ENCODE measurements at regions not wholly inside any gene's neighbourhood (a gene's known extent, or its start where the extent isn't known, plus 50 kb on each side); places are given as distances from the start of the nearest gene placed in this dataset.

- POLR2A ChIA-PET: no interaction called here
- peaks cover 0 to 1% (median 0%) of the 10 kb centered on the region in 5 experiments for H3K27me3 ChIP-seq (replicated peaks in 2 of 5; ENCODE audit: control insufficient read depth in 4 of 5, insufficient read depth in 5 of 5, low read length in 4 of 5)
- CTCF ChIA-PET: no interaction called here
- H3K27ac ChIP-seq (ENCODE audit: insufficient read depth in 1 of 2, low read depth in 1 of 2, low read length in 2 of 2, poor library complexity in 1 of 2, severe bottlenecking in 2 of 2): no peak overlapping the region
- WGBS (ENCODE audit: insufficient coverage): 14% methylated on average over 1 of the region's 3 CpGs
- no peak for DNase-seq
- H3K36me3 ChIP-seq (ENCODE audit: control insufficient read depth in 4 of 4, insufficient read depth in 4 of 4, low read length in 3 of 4): no peaks in the 10 kb centered on the region
- no peak overlapping the region for H3K4me3 ChIP-seq (ENCODE audit: control insufficient read depth in 1 of 7, extremely low read depth in 1 of 7, insufficient read depth in 4 of 7, low read depth in 2 of 7, low read length in 6 of 7)
- H3K4me1 ChIP-seq (ENCODE audit: control extremely low read depth in 1 of 4, control insufficient read depth in 4 of 4, insufficient read depth in 4 of 4, low read length in 3 of 4): no peaks in the 10 kb centered on the region
- no peaks in the 10 kb centered on the region for H3K9me3 ChIP-seq (ENCODE audit: control extremely low read depth in 1 of 5, control insufficient read depth in 4 of 5, insufficient read depth in 2 of 5, low read depth in 1 of 5, low read length in 4 of 5)
Observed at GRCh38 chr14:54135804-54136280, 179.2 kb upstream of the BMP4 start.

DNA sequence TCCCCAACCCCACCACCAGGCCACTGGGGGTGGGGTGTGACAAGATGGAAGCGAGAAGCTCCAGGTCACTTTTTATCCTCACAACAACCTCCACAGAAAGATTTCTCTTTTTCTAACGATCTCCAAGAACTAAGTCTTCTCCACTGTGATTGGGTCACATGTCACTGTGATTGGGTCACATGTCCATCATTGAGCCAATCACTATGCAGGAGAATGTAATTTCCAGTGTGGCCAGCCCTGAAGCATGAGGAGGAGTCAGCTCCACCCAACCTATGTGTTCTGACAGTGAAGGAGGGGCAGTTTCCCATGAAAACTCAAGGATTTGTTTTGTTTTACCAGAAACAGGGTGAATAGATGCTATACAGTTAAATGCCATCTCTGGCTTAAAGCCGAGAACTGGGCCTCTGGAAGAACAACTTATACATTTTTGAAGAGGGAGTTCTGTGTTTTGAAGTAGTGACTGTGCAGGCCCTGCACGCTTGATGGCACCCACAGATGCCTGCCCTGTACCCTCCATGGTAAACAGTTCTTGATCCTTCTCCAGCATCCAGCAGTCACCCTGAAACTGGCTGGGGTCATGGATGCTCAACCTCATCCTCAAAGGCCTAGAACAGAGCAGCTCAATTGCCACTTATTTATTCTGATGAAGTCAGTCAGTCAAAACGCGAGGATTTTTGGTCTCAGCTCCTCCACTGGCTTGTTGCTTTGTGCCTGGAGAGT lies 180.4 kb upstream of the BMP4 start:
- no peak overlapping the region for H3K27ac ChIP-seq (ENCODE audit: insufficient read depth in 1 of 2, low read depth in 1 of 2, low read length in 2 of 2, poor library complexity in 1 of 2, severe bottlenecking in 2 of 2)
- WGBS (ENCODE audit: insufficient coverage): 71% methylated on average over 4 of the region's 6 CpGs
- H3K4me3 ChIP-seq (ENCODE audit: control insufficient read depth in 1 of 7, extremely low read depth in 1 of 7, insufficient read depth in 4 of 7, low read depth in 2 of 7, low read length in 6 of 7): no peak overlapping the region
- DNase-seq: no peak
- H3K9me3 ChIP-seq (ENCODE audit: control extremely low read depth in 1 of 5, control insufficient read depth in 4 of 5, insufficient read depth in 2 of 5, low read depth in 1 of 5, low read length in 4 of 5): no peaks in the 10 kb centered on the region
- H3K4me1 ChIP-seq (ENCODE audit: control extremely low read depth in 1 of 4, control insufficient read depth in 4 of 4, insufficient read depth in 4 of 4, low read length in 3 of 4): no peaks in the 10 kb centered on the region
- no peaks in the 10 kb centered on the region for H3K36me3 ChIP-seq (ENCODE audit: control insufficient read depth in 4 of 4, insufficient read depth in 4 of 4, low read length in 3 of 4)
- CTCF ChIA-PET: no interaction called here
- H3K27me3 ChIP-seq (replicated peaks in 2 of 5; ENCODE audit: control insufficient read depth in 4 of 5, insufficient read depth in 5 of 5, low read length in 4 of 5): peaks cover 0 to 1% (median 0%) of the 10 kb centered on the region in 5 experiments
- POLR2A ChIA-PET: no interaction called here

DNA sequence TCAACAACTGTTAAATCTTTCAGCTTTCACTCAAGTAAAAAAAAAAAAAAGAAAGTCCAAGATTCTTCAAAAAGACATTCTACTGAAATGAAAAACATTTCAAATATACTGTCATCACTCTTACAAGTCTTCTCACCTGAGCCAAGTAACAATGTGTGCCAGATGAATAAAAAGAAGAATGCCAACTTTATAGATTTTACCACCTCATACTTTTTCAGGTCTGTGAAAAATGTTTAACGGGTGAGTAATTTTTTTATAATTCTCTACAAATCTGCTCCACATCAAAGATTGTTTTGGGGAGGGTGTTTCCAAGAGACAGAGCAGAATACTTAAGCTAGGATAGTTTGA lies 181.0 kb upstream of the BMP4 start:
- Histone ChIP-seq H3K9me3 (ENCODE audit: control extremely low read depth in 1 of 5, control insufficient read depth in 4 of 5, insufficient read depth in 2 of 5, low read depth in 1 of 5, low read length in 4 of 5) (no peaks in the 10 kb centered on the region), H3K4me3 (ENCODE audit: control insufficient read depth in 1 of 7, extremely low read depth in 1 of 7, insufficient read depth in 4 of 7, low read depth in 2 of 7, low read length in 6 of 7) (no peak overlapping the region), H3K36me3 (ENCODE audit: control insufficient read depth in 4 of 4, insufficient read depth in 4 of 4, low read length in 3 of 4) (no peaks in the 10 kb centered on the region), H3K27me3 (replicated peaks in 2 of 5; ENCODE audit: control insufficient read depth in 4 of 5, insufficient read depth in 5 of 5, low read length in 4 of 5) (peaks cover 0 to 1% (median 0%) of the 10 kb centered on the region in 5 experiments), H3K27ac (ENCODE audit: insufficient read depth in 1 of 2, low read depth in 1 of 2, low read length in 2 of 2, poor library complexity in 1 of 2, severe bottlenecking in 2 of 2) (no peak overlapping the region), H3K4me1 (ENCODE audit: control extremely low read depth in 1 of 4, control insufficient read depth in 4 of 4, insufficient read depth in 4 of 4, low read length in 3 of 4) (no peaks in the 10 kb centered on the region)
- ChIA-PET POLR2A (no interaction called here), CTCF (no interaction called here)
- DNase-seq: no peak
- WGBS (ENCODE audit: insufficient coverage): no CpG with 5 or more reads among the region's 1 CpG

DNA sequence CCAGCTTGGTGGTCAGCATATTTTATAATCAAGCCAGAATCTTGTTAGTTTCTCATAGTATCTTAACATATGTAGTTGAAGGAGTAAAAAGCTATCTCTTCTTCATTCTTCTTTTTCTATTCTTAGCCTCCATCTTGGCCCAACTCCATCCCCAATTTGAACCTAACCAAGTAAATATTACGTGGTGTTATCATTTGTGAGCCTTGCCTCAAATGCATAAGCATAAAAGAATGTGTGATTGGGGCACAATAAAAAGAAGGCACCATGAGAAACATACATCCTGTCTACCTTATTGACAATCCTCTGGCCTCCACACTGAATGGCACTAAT lies 181.4 kb upstream of the BMP4 start:
- H3K4me1 ChIP-seq (ENCODE audit: control extremely low read depth in 1 of 4, control insufficient read depth in 4 of 4, insufficient read depth in 4 of 4, low read length in 3 of 4): no peaks in the 10 kb centered on the region
- peaks cover 0 to 1% (median 0%) of the 10 kb centered on the region in 5 experiments for H3K27me3 ChIP-seq (replicated peaks in 2 of 5; ENCODE audit: control insufficient read depth in 4 of 5, insufficient read depth in 5 of 5, low read length in 4 of 5)
- WGBS (ENCODE audit: insufficient coverage): no CpG with 5 or more reads among the region's 1 CpG
- no peak overlapping the region for H3K27ac ChIP-seq (ENCODE audit: insufficient read depth in 1 of 2, low read depth in 1 of 2, low read length in 2 of 2, poor library complexity in 1 of 2, severe bottlenecking in 2 of 2)
- no peak for DNase-seq
- ChIA-PET POLR2A (no interaction called here), CTCF (no interaction called here)
- H3K4me3 ChIP-seq (ENCODE audit: control insufficient read depth in 1 of 7, extremely low read depth in 1 of 7, insufficient read depth in 4 of 7, low read depth in 2 of 7, low read length in 6 of 7): no peak overlapping the region
- H3K36me3 ChIP-seq (ENCODE audit: control insufficient read depth in 4 of 4, insufficient read depth in 4 of 4, low read length in 3 of 4): no peaks in the 10 kb centered on the region
- H3K9me3 ChIP-seq (ENCODE audit: control extremely low read depth in 1 of 5, control insufficient read depth in 4 of 5, insufficient read depth in 2 of 5, low read depth in 1 of 5, low read length in 4 of 5): no peaks in the 10 kb centered on the region

- CTCF ChIA-PET: no interaction called here
- POLR2A ChIA-PET: no interaction called here
- H3K4me3 ChIP-seq (ENCODE audit: control insufficient read depth in 1 of 7, extremely low read depth in 1 of 7, insufficient read depth in 4 of 7, low read depth in 2 of 7, low read length in 6 of 7): no peak overlapping the region
- no peaks in the 10 kb centered on the region for H3K9me3 ChIP-seq (ENCODE audit: control extremely low read depth in 1 of 5, control insufficient read depth in 4 of 5, insufficient read depth in 2 of 5, low read depth in 1 of 5, low read length in 4 of 5)
- no peak overlapping the region for H3K27ac ChIP-seq (ENCODE audit: insufficient read depth in 1 of 2, low read depth in 1 of 2, low read length in 2 of 2, poor library complexity in 1 of 2, severe bottlenecking in 2 of 2)
- H3K4me1 ChIP-seq (ENCODE audit: control extremely low read depth in 1 of 4, control insufficient read depth in 4 of 4, insufficient read depth in 4 of 4, low read length in 3 of 4): no peaks in the 10 kb centered on the region
- no peaks in the 10 kb centered on the region for H3K36me3 ChIP-seq (ENCODE audit: control insufficient read depth in 4 of 4, insufficient read depth in 4 of 4, low read length in 3 of 4)
- DNase-seq: no peak
- H3K27me3 ChIP-seq (replicated peaks in 2 of 5; ENCODE audit: control insufficient read depth in 4 of 5, insufficient read depth in 5 of 5, low read length in 4 of 5): peaks cover 0 to 2% (median 0%) of the 10 kb centered on the region in 5 experiments
- 67% methylated on average over 1 of the region's 2 CpGs for WGBS (ENCODE audit: insufficient coverage)
Observed at GRCh38 chr14:54138354-54139038, 181.9 kb upstream of the BMP4 start.

DNA sequence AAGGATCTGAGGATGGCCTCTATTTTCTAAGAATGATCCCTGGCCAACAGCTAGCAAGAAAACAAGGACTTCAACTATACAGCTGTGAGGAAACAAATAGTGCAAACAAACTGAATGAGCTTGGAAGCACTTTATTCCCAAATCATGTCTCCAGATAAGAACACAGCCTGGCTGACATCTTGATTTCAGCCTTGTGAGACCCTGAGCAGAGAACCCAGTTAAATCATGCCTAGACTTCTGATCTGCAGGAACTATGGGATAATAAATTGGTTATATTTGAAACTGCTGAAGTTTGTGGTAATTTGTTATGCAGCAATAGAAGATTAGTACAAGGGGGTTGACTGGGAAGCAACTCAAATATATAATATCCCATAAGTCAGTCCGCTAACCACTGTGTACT lies 183.9 kb upstream of the BMP4 start:
- peaks cover 0 to 2% (median 0%) of the 10 kb centered on the region in 5 experiments for H3K27me3 ChIP-seq (replicated peaks in 2 of 5; ENCODE audit: control insufficient read depth in 4 of 5, insufficient read depth in 5 of 5, low read length in 4 of 5)
- ChIA-PET CTCF (no interaction called here), POLR2A (no interaction called here)
- no peaks in the 10 kb centered on the region for H3K9me3 ChIP-seq (ENCODE audit: control extremely low read depth in 1 of 5, control insufficient read depth in 4 of 5, insufficient read depth in 2 of 5, low read depth in 1 of 5, low read length in 4 of 5)
- H3K4me3 ChIP-seq (ENCODE audit: control insufficient read depth in 1 of 7, extremely low read depth in 1 of 7, insufficient read depth in 4 of 7, low read depth in 2 of 7, low read length in 6 of 7): no peak overlapping the region
- whole genome bisulfite sequencing (ENCODE audit: insufficient coverage): no CpG with 5 or more reads among the region's 1 CpG
- DNase-seq: no peak
- H3K36me3 ChIP-seq (ENCODE audit: control insufficient read depth in 4 of 4, insufficient read depth in 4 of 4, low read length in 3 of 4): no peaks in the 10 kb centered on the region
- H3K27ac ChIP-seq (ENCODE audit: insufficient read depth in 1 of 2, low read depth in 1 of 2, low read length in 2 of 2, poor library complexity in 1 of 2, severe bottlenecking in 2 of 2): no peak overlapping the region
- H3K4me1 ChIP-seq (ENCODE audit: control extremely low read depth in 1 of 4, control insufficient read depth in 4 of 4, insufficient read depth in 4 of 4, low read length in 3 of 4): no peaks in the 10 kb centered on the region

DNA sequence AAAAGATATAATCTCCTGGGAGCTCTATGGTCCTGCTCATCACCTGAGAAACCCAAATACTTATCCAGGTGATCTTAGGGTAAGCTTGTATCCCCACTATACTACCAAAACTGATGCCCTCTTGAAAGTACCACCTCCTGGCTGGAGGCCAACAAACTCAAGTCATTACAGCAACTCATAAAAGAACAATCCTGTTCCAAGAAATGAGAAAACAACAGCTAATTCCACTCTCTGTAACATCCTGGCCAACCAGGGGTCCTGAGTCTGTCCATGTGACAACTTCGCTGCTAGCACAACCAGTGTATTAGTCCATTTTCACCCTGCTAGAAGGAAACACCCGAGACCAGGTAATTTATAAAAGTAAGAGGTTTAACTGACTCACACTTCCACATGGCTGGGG lies 190.0 kb upstream of the BMP4 start:
- POLR2A ChIA-PET: no interaction called here
- Histone ChIP-seq H3K9me3 (ENCODE audit: control extremely low read depth in 1 of 5, control insufficient read depth in 4 of 5, insufficient read depth in 2 of 5, low read depth in 1 of 5, low read length in 4 of 5) (peaks cover 0 to 3% (median 0%) of the 10 kb centered on the region in 5 experiments), H3K36me3 (ENCODE audit: control insufficient read depth in 4 of 4, insufficient read depth in 4 of 4, low read length in 3 of 4) (no peaks in the 10 kb centered on the region), H3K27ac (ENCODE audit: insufficient read depth in 1 of 2, low read depth in 1 of 2, low read length in 2 of 2, poor library complexity in 1 of 2, severe bottlenecking in 2 of 2) (no peak overlapping the region), H3K27me3 (replicated peaks in 2 of 5; ENCODE audit: control insufficient read depth in 4 of 5, insufficient read depth in 5 of 5, low read length in 4 of 5) (peaks cover 0 to 2% (median 0%) of the 10 kb centered on the region in 5 experiments), H3K4me3 (ENCODE audit: control insufficient read depth in 1 of 7, extremely low read depth in 1 of 7, insufficient read depth in 4 of 7, low read depth in 2 of 7, low read length in 6 of 7) (no peak overlapping the region), H3K4me1 (ENCODE audit: control extremely low read depth in 1 of 4, control insufficient read depth in 4 of 4, insufficient read depth in 4 of 4, low read length in 3 of 4) (no peaks in the 10 kb centered on the region)
- 100% methylated on average over 1 of the region's 2 CpGs for WGBS (ENCODE audit: insufficient coverage)
- DNase-seq: no peak
- CTCF ChIA-PET: no interaction called here

Measured in common myeloid progenitor, CD34-positive (primary cell).